Thyroid gland (tissue), 4 donors: ENCODE measurements at regions not wholly inside any gene's neighbourhood (a gene's known extent, or its start where the extent isn't known, plus 50 kb on each side); places are given as distances from the start of the nearest gene placed in this dataset.

Experiments used
- CTCF ChIP-seq, 6 experiments: fragments of 200-600 bp in 3 of 6; fragments of 450-650 bp in 3 of 6; sonication (generic) in 3 of 6; IDR thresholded peaks; one replicate each; pipeline ENCODE4 v1.5.1; 2016 to 2019; ENCODE audit warnings: antibody characterized with exemption in 6 of 6, mild to moderate bottlenecking in 2 of 6, inconsistent platforms in 1 of 6, moderate library complexity in 1 of 6
- POLR2A ChIP-seq, 2 donors: fragments of 450-650 bp; IDR thresholded peaks; one replicate each; pipeline ENCODE4 v1.6.1; 2017; ENCODE audit warnings: antibody characterized with exemption in 2 of 2, mild to moderate bottlenecking in 2 of 2, moderate library complexity in 1 of 2

GRCh38 chr5:77936365-77936693, 160.2 kb upstream of the TBCA start:
- TF ChIP-seq CTCF (IDR thresholded peaks at IDR 0.05) (no peak), POLR2A (IDR thresholded peaks at IDR 0.05) (no peak)
